Right atrium auricular region (tissue), 2 donors: ENCODE measurements at regions not wholly inside any gene's neighbourhood (a gene's known extent, or its start where the extent isn't known, plus 50 kb on each side); places are given as distances from the start of the nearest gene placed in this dataset.
A peak's percentile ranks its signal among the peaks of the same experiment; 100 is the strongest.

Experiments
- DNase-seq: peaks from one replicate; pipeline ENCODE4 v3.0.0-alpha.2; 2019; ENCODE audit warnings: low spot score
- H3K27ac ChIP-seq, 2 donors: fragments of 200-600 bp; sonication (generic); 1 replicate in 1 of 2; 2 replicates in 1 of 2; pipeline ENCODE4 v1.5.1; 2016 to 2019
- H3K27me3 ChIP-seq, 2 donors: fragments of 200-600 bp; sonication (generic); one replicate each; pipeline versions ENCODE4 v1.5.1 to v1.6.0; 2017 to 2019
- H3K36me3 ChIP-seq: fragments of 200-600 bp; sonication (generic); one replicate; pipeline ENCODE4 v1.5.1; 2016
- H3K4me1 ChIP-seq, 2 donors: fragments of 200-600 bp; sonication (generic); one replicate each; pipeline versions ENCODE4 v1.5.1 to v1.6.0; 2017 to 2019
- H3K4me3 ChIP-seq, 2 donors: fragments of 200-600 bp; sonication (generic); 1 replicate in 1 of 2; 2 replicates in 1 of 2; pipeline ENCODE4 v1.5.1; 2017 to 2019; ENCODE audit warnings: mild to moderate bottlenecking in 1 of 2, moderate library complexity in 1 of 2
- H3K9me3 ChIP-seq, 2 donors: fragments of 200-600 bp; sonication (generic); one replicate each; pipeline ENCODE4 v1.5.1; 2019
- CTCF ChIP-seq, 2 donors: fragments of 200-600 bp; sonication (generic); IDR thresholded peaks; one replicate each; pipeline ENCODE4 v1.5.1; 2019; ENCODE audit warnings: antibody characterized with exemption in 2 of 2

- Histone ChIP-seq H3K4me3 (no peak overlapping the region), H3K9me3 (no peaks in the 10 kb centered on the region), H3K4me1 (peaks cover 0 to 7% of the 10 kb centered on the region in 2 donors), H3K27me3 (no peaks in the 10 kb centered on the region), H3K36me3 (no peaks in the 10 kb centered on the region), H3K27ac (no peak overlapping the region)
- TF ChIP-seq CTCF (IDR thresholded peaks at IDR 0.05): no peak
- DNase-seq: no peak
Observed at GRCh38 chr13:79667771-79668170, 186.8 kb downstream of the NDFIP2 start.

GRCh38 chr13:79663977-79664636 lies 183.2 kb downstream of the NDFIP2 start:
- no peak for DNase-seq
- no peaks in the 10 kb centered on the region for H3K27me3 ChIP-seq
- H3K9me3 ChIP-seq: no peaks in the 10 kb centered on the region
- H3K4me3 ChIP-seq: no peak overlapping the region
- H3K4me1 ChIP-seq: peaks cover 0 to 12% of the 10 kb centered on the region in 2 donors
- H3K36me3 ChIP-seq: no peaks in the 10 kb centered on the region
- no peak for TF ChIP-seq CTCF (IDR thresholded peaks at IDR 0.05)
- peak overlapping the region; percentile 57 to 85 for H3K27ac ChIP-seq

- Histone ChIP-seq H3K27me3 (no peaks in the 10 kb centered on the region), H3K9me3 (no peaks in the 10 kb centered on the region), H3K4me1 (peaks cover 0 to 18% of the 10 kb centered on the region in 2 donors), H3K4me3 (peak overlapping the region in 1 of 2 donors; percentile 8), H3K27ac (peak overlapping the region; percentile 57 to 85), H3K36me3 (no peaks in the 10 kb centered on the region)
- no peak for TF ChIP-seq CTCF (IDR thresholded peaks at IDR 0.05)
- DNase-seq: no peak
Observed at GRCh38 chr13:79663435-79663834, 182.5 kb downstream of the NDFIP2 start.

- no peaks in the 10 kb centered on the region for H3K27me3 ChIP-seq
- TF ChIP-seq CTCF (IDR thresholded peaks at IDR 0.05): no peak
- H3K9me3 ChIP-seq: no peaks in the 10 kb centered on the region
- DNase-seq: no peak
- peaks cover 0 to 16% of the 10 kb centered on the region in 2 donors for H3K4me1 ChIP-seq
- no peaks in the 10 kb centered on the region for H3K36me3 ChIP-seq
- peak overlapping the region; percentile 57 to 85 for H3K27ac ChIP-seq
- peak overlapping the region in 1 of 2 donors; percentile 8 for H3K4me3 ChIP-seq
Observed at GRCh38 chr13:79662882-79663281, 181.9 kb downstream of the NDFIP2 start.

- DNase-seq: no peak
Observed at GRCh38 chr13:79660361-79660760, 179.4 kb downstream of the NDFIP2 start.

More at GRCh38 chr13:79660361-79660760, 179.4 kb downstream of the NDFIP2 start:
- no peak overlapping the region for H3K4me3 ChIP-seq
- no peak for TF ChIP-seq CTCF (IDR thresholded peaks at IDR 0.05)
- H3K27me3 ChIP-seq: no peaks in the 10 kb centered on the region
- no peaks in the 10 kb centered on the region for H3K9me3 ChIP-seq
- H3K36me3 ChIP-seq: no peaks in the 10 kb centered on the region
- H3K4me1 ChIP-seq: peaks cover 0 to 16% of the 10 kb centered on the region in 2 donors
- H3K27ac ChIP-seq: no peak overlapping the region
